Ishikawa (cell line): ENCODE measurements at regions not wholly inside any gene's neighbourhood (a gene's known extent, or its start where the extent isn't known, plus 50 kb on each side); places are given as distances from the start of the nearest gene placed in this dataset.

Source experiments
- CEBPB ChIP-seq: IDR thresholded peaks from 2 replicates; pipeline ENCODE4 v1.6.1; 2012
- CREB1 ChIP-seq: IDR thresholded peaks from 2 replicates; pipeline ENCODE4 v1.6.1; 2012; ENCODE audit warnings: low read depth
- EGR1 ChIP-seq: IDR thresholded peaks from 2 replicates; pipeline ENCODE4 v1.6.1; 2012
- EP300 ChIP-seq: IDR thresholded peaks from 2 replicates; pipeline ENCODE4 v1.6.1; 2012; ENCODE audit warnings: borderline replicate concordance
- FOXM1 ChIP-seq: IDR thresholded peaks from 2 replicates; pipeline ENCODE4 v1.6.1; 2012; ENCODE audit warnings: low read depth, borderline replicate concordance
- MAX ChIP-seq: IDR thresholded peaks from 2 replicates; pipeline ENCODE4 v1.6.1; 2012
- NFIC ChIP-seq: IDR thresholded peaks from 2 replicates; pipeline ENCODE4 v1.6.1; 2012
- RAD21 ChIP-seq: IDR thresholded peaks from 2 replicates; pipeline ENCODE4 v1.6.1; 2012; ENCODE audit warnings: low read depth
- REST ChIP-seq: IDR thresholded peaks from 2 replicates; pipeline ENCODE4 v1.6.1; 2012; ENCODE audit warnings: low read depth, mild to moderate bottlenecking
- TAF1 ChIP-seq: IDR thresholded peaks from 2 replicates; pipeline ENCODE4 v1.6.1; 2012; ENCODE audit warnings: low read depth, mild to moderate bottlenecking
- TCF12 ChIP-seq: IDR thresholded peaks from 2 replicates; pipeline ENCODE4 v1.6.1; 2012; ENCODE audit warnings: low read depth
- TEAD4 ChIP-seq: IDR thresholded peaks from 2 replicates; pipeline ENCODE4 v1.6.1; 2012
- USF1 ChIP-seq: IDR thresholded peaks from 2 replicates; pipeline ENCODE4 v1.6.1; 2012
- YY1 ChIP-seq: IDR thresholded peaks from 2 replicates; pipeline ENCODE4 v1.6.1; 2012; ENCODE audit warnings: low read depth
- ZBTB7A ChIP-seq: IDR thresholded peaks from 2 replicates; pipeline ENCODE4 v1.6.1; 2012; ENCODE audit warnings: low read depth

- TF ChIP-seq TCF12 (no peak), YY1 (no peak)
Observed at GRCh38 chr2:12547566-12548170, 169.1 kb upstream of the TRIB2 start.

GRCh38 chr2:12548906-12549305 is 167.8 kb upstream of the TRIB2 start:
- TF ChIP-seq EP300: no peak
- no peak for TF ChIP-seq USF1
- TF ChIP-seq EGR1: no peak
- TF ChIP-seq TAF1: no peak
- TF ChIP-seq TEAD4: no peak
- TF ChIP-seq CREB1: no peak
- TF ChIP-seq RAD21: no peak
- no peak for TF ChIP-seq FOXM1
- TF ChIP-seq YY1: no peak
- TF ChIP-seq MAX: no peak
- no peak for TF ChIP-seq ZBTB7A
- no peak for TF ChIP-seq TCF12
- TF ChIP-seq NFIC: no peak
- no peak for TF ChIP-seq REST
- no peak for TF ChIP-seq CEBPB

GRCh38 chr2:12549641-12550040 is 167.1 kb upstream of the TRIB2 start:
- no peak for TF ChIP-seq USF1
- no peak for TF ChIP-seq YY1
- TF ChIP-seq CREB1: no peak
- TF ChIP-seq TEAD4: no peak
- no peak for TF ChIP-seq RAD21
- no peak for TF ChIP-seq TCF12
- TF ChIP-seq TAF1: no peak
- no peak for TF ChIP-seq EP300
- TF ChIP-seq MAX: no peak
- TF ChIP-seq ZBTB7A: no peak
- no peak for TF ChIP-seq CEBPB
- TF ChIP-seq EGR1: no peak

GRCh38 chr2:12552092-12552491 is 164.6 kb upstream of the TRIB2 start:
- TF ChIP-seq TAF1 (no peak), ZBTB7A (no peak), CEBPB (no peak), NFIC (no peak), TCF12 (no peak), TEAD4 (no peak), YY1 (no peak), EGR1 (no peak), MAX (no peak), CREB1 (no peak), USF1 (no peak), FOXM1 (no peak), REST (no peak), RAD21 (no peak), EP300 (no peak)

DNA sequence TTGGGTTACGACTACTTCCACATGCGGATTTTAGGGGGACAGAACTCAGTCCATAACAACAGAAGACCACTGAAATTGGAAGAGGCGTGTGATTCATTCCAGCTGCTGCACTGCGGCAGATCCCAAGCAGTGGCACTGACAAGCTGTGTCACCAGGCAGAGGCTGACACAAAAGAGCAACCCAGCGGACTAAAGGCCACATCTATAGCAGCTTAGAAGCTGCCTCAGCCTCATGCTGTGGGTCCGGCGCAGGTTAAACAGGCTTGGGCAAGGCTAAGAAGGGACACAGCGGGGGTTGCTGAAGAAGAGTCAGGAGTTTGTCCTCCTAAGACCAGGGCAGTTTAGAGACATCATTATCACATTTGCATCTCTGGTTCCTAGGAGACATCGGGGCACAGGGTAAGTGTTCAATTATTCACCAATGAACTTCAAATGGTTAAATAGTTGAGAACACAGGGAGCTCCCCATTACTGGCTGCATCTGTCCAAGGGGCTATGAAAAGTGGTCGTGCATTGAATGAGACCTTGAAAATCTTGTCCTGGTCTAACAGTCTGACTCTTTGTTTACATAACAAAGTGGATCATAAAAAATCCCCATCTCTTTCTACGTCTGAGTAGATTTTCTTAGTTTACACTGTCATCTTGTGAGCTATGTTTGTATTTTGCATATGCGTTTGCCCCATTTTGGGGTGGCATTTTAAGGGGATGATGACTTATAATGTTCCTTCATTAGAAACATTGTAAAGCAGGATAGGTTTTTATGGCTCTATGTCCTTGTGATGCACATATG is 162.3 kb upstream of the TRIB2 start:
- TF ChIP-seq RAD21: no peak
